ENCODE measurements at regions not wholly inside any gene's neighbourhood (a gene's known extent, or its start where the extent isn't known, plus 50 kb on each side); places are given as distances from the start of the nearest gene placed in this dataset.

- ATAC-seq (no peak), DNase-seq (no peak)
- TF ChIP-seq POLR2A (IDR thresholded peaks at IDR 0.05) = no peak
- TF ChIP-seq, protein P1, sequence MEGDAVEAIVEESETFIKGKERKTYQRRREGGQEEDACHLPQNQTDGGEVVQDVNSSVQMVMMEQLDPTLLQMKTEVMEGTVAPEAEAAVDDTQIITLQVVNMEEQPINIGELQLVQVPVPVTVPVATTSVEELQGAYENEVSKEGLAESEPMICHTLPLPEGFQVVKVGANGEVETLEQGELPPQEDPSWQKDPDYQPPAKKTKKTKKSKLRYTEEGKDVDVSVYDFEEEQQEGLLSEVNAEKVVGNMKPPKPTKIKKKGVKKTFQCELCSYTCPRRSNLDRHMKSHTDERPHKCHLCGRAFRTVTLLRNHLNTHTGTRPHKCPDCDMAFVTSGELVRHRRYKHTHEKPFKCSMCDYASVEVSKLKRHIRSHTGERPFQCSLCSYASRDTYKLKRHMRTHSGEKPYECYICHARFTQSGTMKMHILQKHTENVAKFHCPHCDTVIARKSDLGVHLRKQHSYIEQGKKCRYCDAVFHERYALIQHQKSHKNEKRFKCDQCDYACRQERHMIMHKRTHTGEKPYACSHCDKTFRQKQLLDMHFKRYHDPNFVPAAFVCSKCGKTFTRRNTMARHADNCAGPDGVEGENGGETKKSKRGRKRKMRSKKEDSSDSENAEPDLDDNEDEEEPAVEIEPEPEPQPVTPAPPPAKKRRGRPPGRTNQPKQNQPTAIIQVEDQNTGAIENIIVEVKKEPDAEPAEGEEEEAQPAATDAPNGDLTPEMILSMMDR (IDR thresholded peaks at IDR 0.05 in 4 of 5, conservative IDR thresholded peaks at IDR 0.05 in 1 of 5) = no peak
- Histone ChIP-seq H3K4me1 (peaks cover 0 to 4% of the 10 kb centered on the region in 2 donors), H3K4me3 (no peak overlapping the region), H3K9me3 (no peaks in the 10 kb centered on the region), H3K27me3 (peaks cover 7 to 12% (median 11%) of the 10 kb centered on the region in 3 donors), H3K27ac (no peak overlapping the region), H3K36me3 (no peaks in the 10 kb centered on the region)
- intact Hi-C loops (cut with DNase I; ENCODE audit: low total_unique reads) = no loop called here
- in situ Hi-C loops (cut with MboI; ENCODE audit: low sequenced_read_pairs in 4 of 4) = no loop called here
Measured at GRCh38 chr3:11095932-11096265, 58.4 kb upstream of the HRH1 start.

- no peaks in the 10 kb centered on the region for H3K9me3 ChIP-seq
- DNase-seq = peak in 1 of 2 donors; percentile 30
- H3K36me3 ChIP-seq = no peaks in the 10 kb centered on the region
- no peak for TF ChIP-seq POLR2A (IDR thresholded peaks at IDR 0.05)
- TF ChIP-seq, protein P1 (IDR thresholded peaks at IDR 0.05 in 4 of 5, conservative IDR thresholded peaks at IDR 0.05 in 1 of 5) = no peak
- H3K4me1 ChIP-seq = peaks cover 0 to 4% of the 10 kb centered on the region in 2 donors
- intact Hi-C loops (cut with DNase I; ENCODE audit: low total_unique reads) = no loop called here
- H3K27ac ChIP-seq = peak overlapping the region in 2 of 4 donors; percentile 35 to 47
- in situ Hi-C loops (cut with MboI; ENCODE audit: low sequenced_read_pairs in 4 of 4) = no loop called here
- peak; percentile 39 to 49 for ATAC-seq
- H3K27me3 ChIP-seq = peaks cover 7 to 15% (median 11%) of the 10 kb centered on the region in 3 donors
- H3K4me3 ChIP-seq = peak overlapping the region in 2 of 4 donors; percentile 10 to 26
Measured at GRCh38 chr3:11096266-11097139, 57.8 kb upstream of the HRH1 start.

GRCh38 chr3:11099306-11099705 lies 55.0 kb upstream of the HRH1 start:
- Histone ChIP-seq H3K36me3 (no peaks in the 10 kb centered on the region), H3K4me1 (peaks cover 0 to 4% of the 10 kb centered on the region in 2 donors), H3K27me3 (peaks cover 7 to 20% (median 11%) of the 10 kb centered on the region in 3 donors), H3K9me3 (no peaks in the 10 kb centered on the region), H3K4me3 (no peak overlapping the region), H3K27ac (no peak overlapping the region)
- TF ChIP-seq, protein P1 (IDR thresholded peaks at IDR 0.05 in 4 of 5, conservative IDR thresholded peaks at IDR 0.05 in 1 of 5) = no peak
- no peak for TF ChIP-seq POLR2A (IDR thresholded peaks at IDR 0.05)
- no peak for ATAC-seq
- no peak for DNase-seq
- in situ Hi-C loops (cut with MboI; ENCODE audit: low sequenced_read_pairs in 4 of 4) (no loop called here), intact Hi-C loops (cut with DNase I; ENCODE audit: low total_unique reads) (no loop called here)
